GM21381 (cell line): ENCODE measurements at regions not wholly inside any gene's neighbourhood (a gene's known extent, or its start where the extent isn't known, plus 50 kb on each side); places are given as distances from the start of the nearest gene placed in this dataset.

Experiments
- ATAC-seq: cut with Tn5 transposase; IDR thresholded peaks from one replicate; pipeline ENCODE4 v1.9.1; 2021; ENCODE audit warnings: mild to moderate bottlenecking, moderate library complexity; ENCODE audit not compliant: unreplicated experiment

- no peak for ATAC-seq
Measured at GRCh38 chr11:92276773-92277172, 52.2 kb downstream of the FAT3 start.

DNA sequence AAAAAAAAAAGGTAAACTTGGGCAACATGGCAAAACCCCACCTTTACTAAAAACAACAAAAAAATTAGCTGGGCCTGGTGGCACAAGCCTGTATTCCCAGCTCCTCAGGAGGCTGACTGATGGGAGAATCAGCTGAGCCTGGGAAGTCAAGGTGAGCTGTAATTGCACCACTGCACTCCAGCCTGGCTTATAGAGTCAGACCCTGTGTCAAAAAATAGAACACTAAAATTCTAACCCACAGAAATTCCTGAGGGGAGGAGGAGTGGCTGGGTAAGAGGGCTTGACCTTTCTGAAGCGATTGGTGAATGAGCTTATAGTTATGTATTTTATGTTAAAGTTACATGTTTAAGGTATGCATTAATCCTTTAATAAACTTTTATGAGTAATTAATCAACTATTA lies 53.3 kb downstream of the FAT3 start:
- ATAC-seq, result no peak

DNA sequence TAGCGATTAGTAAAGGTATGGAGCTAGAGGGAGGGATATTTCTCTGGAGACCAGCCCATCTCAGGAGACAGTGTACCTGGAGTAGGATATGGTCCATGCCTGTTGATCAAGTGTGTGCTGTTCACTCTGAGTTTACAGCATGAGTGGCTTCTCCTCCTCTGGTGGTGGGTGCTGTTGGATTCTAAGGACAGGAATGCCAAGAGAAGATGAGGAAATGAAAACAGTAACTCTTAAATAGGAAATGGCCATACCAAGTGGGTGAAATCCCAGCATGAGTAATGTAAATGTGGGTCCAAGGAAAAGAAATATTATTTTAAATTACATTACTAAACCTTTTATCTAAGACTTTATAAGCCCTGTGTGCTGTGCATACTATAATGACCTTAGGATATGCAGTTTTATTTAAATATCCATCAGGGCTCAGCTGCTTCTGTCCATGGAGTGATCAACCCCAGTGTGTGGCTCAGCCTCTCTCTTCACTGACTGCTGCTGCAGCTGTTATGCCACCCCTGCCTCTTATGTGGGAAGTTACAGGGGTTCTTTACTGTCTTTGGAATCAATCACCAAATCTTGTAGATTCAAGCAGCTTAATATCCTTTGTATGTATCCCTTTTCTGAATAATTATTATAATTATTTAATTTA lies 54.3 kb downstream of the FAT3 start:
- ATAC-seq, result no peak

DNA sequence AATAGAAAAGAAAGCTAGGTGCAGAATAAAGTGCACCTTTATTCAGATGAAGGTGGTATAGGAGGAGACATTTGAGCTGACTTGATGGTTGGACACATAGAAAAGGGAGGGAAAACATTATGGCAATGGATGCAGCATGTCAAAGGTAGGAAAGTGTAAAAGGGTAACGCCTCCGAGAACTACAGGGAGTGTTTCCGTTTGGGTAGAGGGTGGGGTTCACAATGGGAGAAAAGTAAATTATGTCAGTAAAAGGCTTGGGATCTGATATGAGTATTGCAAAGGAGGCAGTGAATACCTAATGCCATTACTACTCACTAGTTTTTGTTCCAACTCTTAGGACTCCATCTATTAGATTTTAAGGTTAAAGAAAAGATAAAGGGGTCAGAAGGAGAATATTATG lies 59.5 kb downstream of the FAT3 start:
- ATAC-seq, result no peak

GRCh38 chr11:92284558-92284957 lies 59.9 kb downstream of the FAT3 start:
- ATAC-seq, result no peak

DNA sequence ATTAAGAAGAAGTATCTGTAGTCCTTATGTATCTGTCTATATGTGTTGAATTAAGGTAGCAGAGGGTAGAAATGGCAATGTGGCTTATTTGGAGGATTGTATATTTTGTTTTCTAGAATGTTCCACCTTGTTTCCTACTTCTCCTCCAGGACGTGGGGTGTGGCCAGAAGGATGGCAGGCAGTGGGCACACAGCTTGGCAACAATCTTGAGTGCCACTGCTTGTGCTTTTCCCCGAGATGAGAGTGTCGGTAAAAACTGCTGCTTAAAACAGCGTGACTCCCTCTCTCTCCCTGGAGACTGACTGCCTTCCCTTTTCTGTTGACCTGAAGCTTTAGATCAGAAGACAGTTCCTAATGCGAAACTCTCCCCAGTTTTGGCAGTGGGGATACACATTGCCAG lies 61.2 kb downstream of the FAT3 start:
- ATAC-seq, result no peak

GRCh38 chr11:92286709-92287108 lies 62.1 kb downstream of the FAT3 start:
- no peak for ATAC-seq

GRCh38 chr11:92295175-92296137 lies 70.8 kb downstream of the FAT3 start:
- ATAC-seq, result no peak

- ATAC-seq, result no peak
Measured at GRCh38 chr11:92296138-92296515, 71.5 kb downstream of the FAT3 start.

DNA sequence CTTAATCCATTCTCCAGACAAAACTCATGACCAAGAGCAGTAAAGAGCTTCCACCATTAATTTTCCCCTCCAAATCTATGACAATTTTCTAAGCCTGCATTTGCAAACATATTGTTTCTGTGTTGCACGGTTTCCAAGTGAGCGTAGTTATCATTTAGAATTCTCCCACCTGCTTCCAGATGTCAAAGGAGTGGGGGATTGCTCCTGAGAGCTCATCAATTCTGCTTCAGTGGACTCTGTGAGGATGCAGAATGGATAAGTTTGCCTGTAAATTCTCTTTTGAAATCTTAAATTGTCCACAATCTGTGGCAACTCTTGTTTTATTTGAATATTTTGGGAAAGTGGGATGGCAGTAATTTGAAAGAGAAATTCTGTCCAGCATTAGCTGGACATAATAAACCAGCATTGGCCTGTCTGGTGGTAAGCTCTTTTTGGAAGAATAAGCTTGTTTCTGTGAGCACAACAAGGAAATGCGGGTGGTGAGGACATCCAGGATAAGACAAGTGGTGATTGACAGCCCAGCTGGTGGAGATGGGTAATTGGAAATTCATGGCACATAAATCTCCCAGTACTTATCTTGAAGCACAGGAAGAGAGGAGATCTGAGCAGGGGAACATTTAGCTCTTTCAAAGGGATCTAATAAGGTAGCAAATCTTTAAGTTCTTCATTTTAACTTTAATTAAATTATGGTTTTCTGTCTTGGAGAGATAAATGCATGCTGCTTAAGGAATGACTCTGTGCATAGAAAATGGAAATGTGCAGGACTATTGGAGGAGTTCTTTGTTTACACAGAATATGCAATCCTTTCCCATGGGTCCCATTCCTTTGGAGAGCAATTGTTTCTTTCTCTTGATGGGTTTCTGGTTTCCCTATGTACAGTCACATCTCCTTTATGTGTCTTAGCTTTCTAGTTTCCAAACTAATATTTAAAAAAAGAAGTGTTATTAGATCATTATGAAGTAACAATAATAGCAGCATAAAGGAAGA lies 73.2 kb downstream of the FAT3 start:
- no peak for ATAC-seq

GRCh38 chr11:92300876-92301275 lies 76.3 kb downstream of the FAT3 start:
- no peak for ATAC-seq

- no peak for ATAC-seq
Measured at GRCh38 chr11:92302770-92303169, 78.2 kb downstream of the FAT3 start.

GRCh38 chr11:92304271-92304670 lies 79.7 kb downstream of the FAT3 start:
- no peak for ATAC-seq

DNA sequence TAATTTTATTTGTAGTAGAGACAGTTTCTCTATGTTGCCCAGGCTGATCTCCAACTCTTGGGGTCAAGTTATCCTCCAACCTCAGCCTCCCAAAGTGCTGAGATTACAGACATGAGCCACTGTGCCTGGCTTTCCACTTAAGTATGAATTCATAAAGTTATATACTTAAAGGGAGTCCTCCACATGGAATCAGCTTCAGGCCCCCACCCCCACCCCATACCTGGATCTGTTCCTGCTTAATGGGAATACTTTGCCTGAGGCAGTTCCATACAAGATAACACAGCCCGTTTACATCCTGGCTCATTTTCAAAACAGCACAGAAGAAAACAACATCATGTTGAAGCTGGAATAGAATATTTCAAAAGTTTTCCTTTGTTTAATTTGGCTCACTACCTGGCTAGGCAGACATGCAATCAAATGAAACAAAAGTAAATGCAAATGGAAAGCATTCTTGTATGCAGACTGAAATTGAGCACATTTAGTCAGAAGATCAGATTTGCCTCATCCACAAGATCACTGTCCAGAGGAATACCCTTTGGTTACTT lies 82.4 kb downstream of the FAT3 start:
- no peak for ATAC-seq

DNA sequence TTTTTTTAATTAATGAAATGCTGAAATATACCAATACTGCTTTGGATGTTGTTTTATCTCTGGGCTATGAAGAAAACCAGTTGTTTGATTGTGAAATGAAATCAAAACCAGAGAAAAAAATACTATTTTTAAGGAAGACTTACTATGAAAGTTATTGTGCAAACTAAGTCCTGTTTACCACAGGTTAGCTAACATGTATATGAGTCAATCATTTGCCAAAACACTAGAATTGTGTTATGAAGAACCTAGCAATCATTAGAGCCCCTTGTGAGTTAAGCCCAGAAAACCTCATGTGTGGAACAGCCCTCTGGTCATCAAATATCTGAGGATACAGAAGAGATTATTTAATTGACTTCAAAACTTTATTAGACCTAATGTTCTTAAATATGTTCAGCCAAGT lies 83.7 kb downstream of the FAT3 start:
- ATAC-seq, result no peak

DNA sequence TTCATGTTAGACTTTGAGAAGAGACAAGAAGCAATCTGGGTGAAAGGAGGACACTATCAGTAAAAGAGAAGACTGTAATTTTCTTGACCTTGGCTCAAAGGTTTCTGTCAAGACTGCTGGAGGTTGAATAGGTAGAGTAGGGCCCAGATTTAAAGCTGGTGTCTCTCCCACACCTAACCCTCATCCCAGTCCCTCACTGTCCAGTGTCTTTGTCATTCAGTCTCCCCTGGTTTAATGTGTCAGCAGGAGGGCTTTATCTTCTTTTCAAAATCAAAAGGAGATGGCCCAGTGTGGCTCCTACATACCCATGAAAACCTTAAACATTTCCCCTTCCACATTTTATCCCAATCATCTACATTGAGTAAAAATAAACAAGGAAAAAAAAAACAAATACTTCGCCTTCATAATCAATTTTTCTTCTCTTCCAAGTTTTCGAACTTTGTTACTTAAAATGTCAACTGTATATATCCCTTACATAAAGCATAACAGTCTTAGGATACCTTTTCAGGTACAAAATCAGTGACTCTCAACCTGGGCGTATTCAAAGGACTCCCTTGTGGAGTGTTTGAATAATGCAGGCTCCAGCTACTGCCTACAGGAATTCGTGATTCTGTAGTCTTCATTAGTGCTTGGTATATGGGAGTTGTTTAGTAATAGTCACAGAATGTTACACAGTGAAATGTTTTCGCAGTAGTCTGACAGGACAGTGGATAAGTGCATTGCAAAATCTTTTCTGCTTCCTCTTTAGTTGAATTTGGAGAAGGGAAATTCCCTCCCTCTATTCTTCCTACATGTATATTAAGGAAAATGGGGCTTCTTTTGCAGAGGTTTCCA lies 87.2 kb downstream of the FAT3 start:
- no peak for ATAC-seq

DNA sequence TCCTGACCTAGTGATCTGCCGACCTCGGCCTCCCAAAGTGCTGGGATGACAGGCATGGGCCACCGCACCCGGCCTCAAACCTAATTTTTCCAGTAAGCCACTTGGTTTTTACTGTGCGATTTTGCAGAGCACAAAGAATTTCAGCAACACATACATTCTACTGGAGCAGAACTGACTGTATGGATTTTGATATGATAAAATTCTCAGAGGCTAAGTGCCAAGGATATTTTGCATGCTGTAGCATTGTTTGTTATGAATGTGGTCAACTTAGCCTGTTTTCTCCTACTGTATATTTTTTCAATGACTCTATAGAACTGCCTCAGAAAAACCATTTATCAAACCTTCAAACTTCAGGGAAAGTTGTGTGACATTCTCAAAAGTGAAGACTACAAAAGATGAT lies 89.2 kb downstream of the FAT3 start:
- no peak for ATAC-seq

DNA sequence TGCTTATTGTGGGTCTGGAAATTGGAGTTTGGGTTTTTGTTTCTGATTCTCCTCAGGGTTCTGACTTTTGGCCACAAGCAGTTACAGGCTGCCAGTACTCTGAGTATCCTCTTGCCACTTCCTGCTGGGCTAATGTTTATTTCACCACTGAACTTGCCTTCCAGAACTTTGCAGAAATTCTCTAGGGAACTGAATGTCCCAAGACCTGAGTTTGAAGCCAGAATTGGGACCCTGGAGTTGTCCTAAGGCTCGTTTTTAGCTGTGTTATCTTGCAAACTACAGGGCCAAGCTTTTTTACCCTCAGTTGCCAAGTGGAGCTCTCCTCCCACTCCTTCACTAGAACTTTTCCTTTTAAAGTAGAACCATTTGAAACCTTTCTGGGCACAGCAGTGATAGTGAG lies 89.9 kb downstream of the FAT3 start:
- no peak for ATAC-seq

DNA sequence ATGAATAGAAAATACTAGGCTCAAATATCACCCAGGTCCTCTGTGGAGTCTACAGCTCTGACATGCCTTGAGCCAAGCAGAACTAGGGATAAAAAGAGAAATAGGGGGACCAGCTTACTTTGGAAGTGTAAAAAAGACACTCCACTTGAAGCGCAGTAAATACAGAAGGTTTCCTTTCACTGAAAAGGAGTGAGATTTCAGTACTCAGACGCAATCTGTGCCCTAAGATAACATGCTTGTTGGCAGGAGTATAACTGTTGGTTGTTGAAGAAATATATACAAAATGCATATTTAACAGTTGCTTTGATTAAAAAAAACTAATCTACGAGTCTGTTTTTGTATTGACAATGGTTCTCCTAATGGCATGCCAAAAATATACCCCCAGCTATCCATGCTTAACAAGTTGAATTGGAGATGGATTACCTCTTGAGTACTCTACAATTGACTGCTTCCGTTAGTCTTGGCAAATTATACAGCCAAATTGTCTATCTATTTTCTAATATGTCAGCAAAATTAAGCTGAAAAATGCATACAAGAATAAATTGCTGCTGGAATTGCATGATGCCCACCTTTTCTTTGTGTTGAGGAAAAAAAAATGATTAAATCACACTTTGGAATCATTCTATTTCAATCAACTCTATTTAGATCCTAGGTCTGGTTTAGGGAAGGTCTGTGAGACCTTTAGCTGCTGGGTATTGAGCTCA lies 91.6 kb downstream of the FAT3 start:
- ATAC-seq, result no peak
